GM19463 (cell line): ENCODE measurements at regions not wholly inside any gene's neighbourhood (a gene's known extent, or its start where the extent isn't known, plus 50 kb on each side); places are given as distances from the start of the nearest gene placed in this dataset.

Experiments
- ATAC-seq: cut with Tn5 transposase; IDR thresholded peaks from one replicate; pipeline ENCODE4 v1.9.1; 2021; ENCODE audit warnings: mild to moderate bottlenecking, moderate library complexity; ENCODE audit not compliant: unreplicated experiment

- no peak for ATAC-seq
Observed at GRCh38 chr2:103921161-103921560, 932.8 kb upstream of the POU3F3 start.

- ATAC-seq, result no peak
Observed at GRCh38 chr2:103942199-103942598, 911.7 kb upstream of the POU3F3 start.

- ATAC-seq, result no peak
Observed at GRCh38 chr2:103945083-103945482, 908.8 kb upstream of the POU3F3 start.

GRCh38 chr2:103959174-103960128 lies 894.5 kb upstream of the POU3F3 start:
- ATAC-seq, result peak; percentile 57

- ATAC-seq, result no peak
Observed at GRCh38 chr2:103960129-103960513, 893.8 kb upstream of the POU3F3 start.

- ATAC-seq, result no peak
Observed at GRCh38 chr2:103960951-103961350, 893.0 kb upstream of the POU3F3 start.

GRCh38 chr2:103961862-103962261 lies 892.1 kb upstream of the POU3F3 start:
- ATAC-seq, result no peak

GRCh38 chr2:103962670-103963069 lies 891.2 kb upstream of the POU3F3 start:
- ATAC-seq, result no peak

- no peak for ATAC-seq
Observed at GRCh38 chr2:103963146-103963725, 890.7 kb upstream of the POU3F3 start.

GRCh38 chr2:103977241-103977640 lies 876.7 kb upstream of the POU3F3 start:
- no peak for ATAC-seq

GRCh38 chr2:103977668-103978067 lies 876.2 kb upstream of the POU3F3 start:
- no peak for ATAC-seq

GRCh38 chr2:103980401-103980800 lies 873.5 kb upstream of the POU3F3 start:
- no peak for ATAC-seq

GRCh38 chr2:103982691-103983090 lies 871.2 kb upstream of the POU3F3 start:
- ATAC-seq, result no peak

GRCh38 chr2:103986001-103986400 lies 867.9 kb upstream of the POU3F3 start:
- ATAC-seq, result no peak

GRCh38 chr2:103991591-103991990 lies 862.3 kb upstream of the POU3F3 start:
- no peak for ATAC-seq

GRCh38 chr2:104004821-104005220 lies 849.1 kb upstream of the POU3F3 start:
- no peak for ATAC-seq

- ATAC-seq, result no peak
Observed at GRCh38 chr2:104016801-104017200, 837.1 kb upstream of the POU3F3 start.

GRCh38 chr2:104023306-104023705 lies 830.6 kb upstream of the POU3F3 start:
- ATAC-seq, result no peak

- ATAC-seq, result no peak
Observed at GRCh38 chr2:104023765-104024164, 830.1 kb upstream of the POU3F3 start.

GRCh38 chr2:104025295-104025694 lies 828.6 kb upstream of the POU3F3 start:
- ATAC-seq, result no peak

- ATAC-seq, result no peak
Observed at GRCh38 chr2:104026725-104027124, 827.2 kb upstream of the POU3F3 start.

GRCh38 chr2:104027321-104027720 lies 826.6 kb upstream of the POU3F3 start:
- ATAC-seq, result no peak
